Renal cortex interstitium (tissue), 11 donors: ENCODE measurements at regions not wholly inside any gene's neighbourhood (a gene's known extent, or its start where the extent isn't known, plus 50 kb on each side); places are given as distances from the start of the nearest gene placed in this dataset.

ENCODE experiments used
- DNase-seq, 11 donors: peaks; one replicate each; pipeline ENCODE4 v3.0.0-alpha.2; 2013; ENCODE audit warnings: low read depth in 9 of 11, low spot score in 4 of 11; ENCODE audit errors: extremely low read depth in 1 of 11

GRCh38 chr15:94535298-94536048 is 304.1 kb downstream of the MCTP2 start:
- DNase-seq: no peak

GRCh38 chr15:94536549-94536948 is 305.2 kb downstream of the MCTP2 start:
- DNase-seq: no peak

- DNase-seq: no peak
Measured at GRCh38 chr15:94538280-94538679, 306.9 kb downstream of the MCTP2 start.

- no peak for DNase-seq
Measured at GRCh38 chr15:94542391-94542790, 311.0 kb downstream of the MCTP2 start.

GRCh38 chr15:94546808-94547207 is 315.4 kb downstream of the MCTP2 start:
- no peak for DNase-seq

GRCh38 chr15:94547711-94548110 is 316.4 kb downstream of the MCTP2 start:
- DNase-seq: no peak

- DNase-seq: no peak
Measured at GRCh38 chr15:94555841-94556519, 324.6 kb downstream of the MCTP2 start.

GRCh38 chr15:94561036-94561689 is 329.8 kb downstream of the MCTP2 start:
- DNase-seq: no peak

- no peak for DNase-seq
Measured at GRCh38 chr15:94563456-94563855, 332.1 kb downstream of the MCTP2 start.

- DNase-seq: no peak
Measured at GRCh38 chr15:94576889-94577533, 345.6 kb downstream of the MCTP2 start.

GRCh38 chr15:94579286-94579685 is 347.9 kb downstream of the MCTP2 start:
- DNase-seq: no peak

GRCh38 chr15:94580211-94580885 is 349.0 kb downstream of the MCTP2 start:
- DNase-seq: no peak

GRCh38 chr15:94582368-94582767 is 351.0 kb downstream of the MCTP2 start:
- DNase-seq: peak in 6 of 11 donors; percentile 30 to 55 (median 40)

GRCh38 chr15:94584833-94585244 is 353.5 kb downstream of the MCTP2 start:
- DNase-seq: peak in 2 of 11 donors; percentile 15 to 21

GRCh38 chr15:94586099-94586498 is 354.7 kb downstream of the MCTP2 start:
- DNase-seq: no peak

- no peak for DNase-seq
Measured at GRCh38 chr15:94587113-94587512, 355.8 kb downstream of the MCTP2 start.

- DNase-seq: no peak
Measured at GRCh38 chr15:94588993-94589392, 357.6 kb downstream of the MCTP2 start.

- DNase-seq: no peak
Measured at GRCh38 chr15:94592495-94592894, 361.1 kb downstream of the MCTP2 start.

- no peak for DNase-seq
Measured at GRCh38 chr15:94596707-94597106, 365.3 kb downstream of the MCTP2 start.
